HL-60 (cell line): ENCODE measurements at regions not wholly inside any gene's neighbourhood (a gene's known extent, or its start where the extent isn't known, plus 50 kb on each side); places are given as distances from the start of the nearest gene placed in this dataset.

ENCODE experiments used
- DNase-seq, 2 experiments: peaks; one replicate each; pipeline ENCODE4 v3.0.0-alpha.2; 2010 to 2020; ENCODE audit warnings: low read depth in 1 of 2, low spot score in 1 of 2
- H3K27ac ChIP-seq: fragments of 250-450 bp; sonication (Bioruptor Pico); replicated peaks from 2 replicates; pipeline ENCODE4 v1.5.1; 2020; ENCODE audit warnings: mild to moderate bottlenecking, moderate library complexity
- H3K27me3 ChIP-seq: fragments of 250-450 bp; sonication (Bioruptor Pico); 2 replicates; pipeline ENCODE4 v1.5.1; 2021; ENCODE audit warnings: mild to moderate bottlenecking, moderate library complexity; ENCODE audit not compliant: insufficient read depth, poor library complexity, severe bottlenecking
- H3K4me3 ChIP-seq: replicated peaks from 2 replicates; pipeline ENCODE4 v1.5.1; 2011; ENCODE audit warnings: mild to moderate bottlenecking, control low read depth, low read length; ENCODE audit not compliant: insufficient read depth
- CTCF ChIP-seq: IDR thresholded peaks from one replicate; pipeline ENCODE4 v1.5.1; 2011; ENCODE audit warnings: low read length, control low read depth, inconsistent platforms; ENCODE audit not compliant: insufficient read depth
- GABPA ChIP-seq: IDR thresholded peaks from 2 replicates; pipeline ENCODE4 v1.6.1; 2012; ENCODE audit warnings: low read depth
- POLR2AphosphoS5 ChIP-seq: IDR thresholded peaks from 2 replicates; pipeline ENCODE4 v1.6.1; 2012; ENCODE audit warnings: low read depth
- REST ChIP-seq: IDR thresholded peaks from 2 replicates; pipeline ENCODE4 v1.6.1; 2012; ENCODE audit warnings: low read depth; ENCODE audit not compliant: insufficient replicate concordance
- SPI1 ChIP-seq: IDR thresholded peaks from 2 replicates; pipeline ENCODE4 v1.6.1; 2012; ENCODE audit warnings: low read depth, mild to moderate bottlenecking, borderline replicate concordance

GRCh38 chr9:78596346-78596745 lies 299.4 kb downstream of the PSAT1 start:
- H3K4me3 ChIP-seq, result no peak overlapping the region
- DNase-seq, result no peak
- peaks cover 5% of the 10 kb centered on the region for H3K27me3 ChIP-seq
- TF ChIP-seq GABPA (no peak), REST (no peak), POLR2AphosphoS5 (no peak)
- no peak overlapping the region for H3K27ac ChIP-seq

- no peak for TF ChIP-seq POLR2AphosphoS5
- no peak for TF ChIP-seq CTCF
- TF ChIP-seq SPI1, result no peak
- TF ChIP-seq GABPA, result no peak
- TF ChIP-seq REST, result no peak
- Histone ChIP-seq H3K27me3 (peaks cover 7% of the 10 kb centered on the region), H3K4me3 (no peak overlapping the region), H3K27ac (no peak overlapping the region)
- DNase-seq, result peak in 1 of 2 experiments; percentile 18
Observed at GRCh38 chr9:78598120-78598519, 301.2 kb downstream of the PSAT1 start.

GRCh38 chr9:78599926-78600325 lies 303.0 kb downstream of the PSAT1 start:
- TF ChIP-seq POLR2AphosphoS5 (no peak), REST (no peak), SPI1 (no peak), CTCF (no peak), GABPA (no peak)
- Histone ChIP-seq H3K27me3 (peaks cover 7% of the 10 kb centered on the region), H3K4me3 (no peak overlapping the region), H3K27ac (no peak overlapping the region)
- DNase-seq, result no peak

- no peak for TF ChIP-seq GABPA
- peak; percentile 66 for TF ChIP-seq CTCF
- H3K27ac ChIP-seq, result no peak overlapping the region
- peaks cover 6% of the 10 kb centered on the region for H3K27me3 ChIP-seq
- H3K4me3 ChIP-seq, result no peak overlapping the region
- DNase-seq, result peak in 1 of 2 experiments; percentile 18
Observed at GRCh38 chr9:78601957-78602565, 305.1 kb downstream of the PSAT1 start.
